Kidney epithelial cell (primary cell): ENCODE measurements at regions not wholly inside any gene's neighbourhood (a gene's known extent, or its start where the extent isn't known, plus 50 kb on each side); places are given as distances from the start of the nearest gene placed in this dataset.

ENCODE experiments used
- DNase-seq: peaks from one replicate; pipeline ENCODE4 v3.0.0-alpha.2; 2010; ENCODE audit warnings: low read depth
- H3K27me3 ChIP-seq: 2 replicates; pipeline ENCODE4 v1.6.0; 2011; ENCODE audit warnings: low read length; ENCODE audit not compliant: control insufficient read depth, insufficient read depth
- H3K36me3 ChIP-seq: 2 replicates; pipeline ENCODE4 v1.5.1; 2011; ENCODE audit warnings: low read length; ENCODE audit not compliant: control insufficient read depth, insufficient read depth
- H3K4me3 ChIP-seq: 2 replicates; pipeline ENCODE4 v1.5.1; 2011; ENCODE audit warnings: low read depth, mild to moderate bottlenecking, control low read depth, low read length
- TF ChIP-seq, protein P1 (sequence below): IDR thresholded peaks from 2 replicates; pipeline ENCODE4 v1.5.1; 2011; ENCODE audit warnings: mild to moderate bottlenecking, moderate library complexity, low read length, control low read depth, inconsistent platforms; ENCODE audit not compliant: insufficient read depth, poor library complexity, severe bottlenecking

DNA sequence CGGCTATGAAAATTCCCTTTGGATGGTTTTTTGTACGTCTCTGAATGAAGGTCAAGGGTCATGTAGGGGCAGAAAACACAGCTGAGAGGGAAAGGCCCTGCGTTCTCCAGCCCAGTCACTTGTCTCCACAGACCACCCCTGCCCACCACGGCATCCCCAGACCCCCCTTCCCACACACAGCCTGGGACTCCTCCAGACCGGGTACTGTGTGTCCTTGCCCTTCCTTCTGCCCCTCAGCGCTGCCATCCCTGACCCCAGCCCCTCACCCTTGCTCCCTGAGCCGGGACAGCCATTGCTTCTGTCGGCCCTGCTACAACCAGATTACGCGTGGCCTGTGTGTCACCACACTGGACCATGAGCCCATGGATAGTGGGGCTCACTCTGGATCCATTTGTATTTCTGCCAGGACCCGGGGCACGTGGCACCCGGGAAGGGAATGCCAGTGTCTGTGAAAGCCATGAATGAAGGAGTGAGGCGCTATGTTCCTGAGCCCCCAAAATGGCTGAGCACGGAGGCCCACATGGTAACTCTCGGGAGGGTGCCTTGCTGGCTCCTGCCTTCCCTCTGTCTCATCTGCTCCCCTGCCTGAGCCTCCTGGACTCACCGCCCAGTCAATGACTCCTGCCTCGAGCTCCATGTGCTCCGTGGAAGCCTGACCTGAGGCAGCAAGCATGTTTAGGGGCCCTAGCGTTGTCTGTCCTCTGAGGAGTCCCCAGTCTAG is 139.1 kb upstream of the FOXF1 start:
- TF ChIP-seq, protein P1, sequence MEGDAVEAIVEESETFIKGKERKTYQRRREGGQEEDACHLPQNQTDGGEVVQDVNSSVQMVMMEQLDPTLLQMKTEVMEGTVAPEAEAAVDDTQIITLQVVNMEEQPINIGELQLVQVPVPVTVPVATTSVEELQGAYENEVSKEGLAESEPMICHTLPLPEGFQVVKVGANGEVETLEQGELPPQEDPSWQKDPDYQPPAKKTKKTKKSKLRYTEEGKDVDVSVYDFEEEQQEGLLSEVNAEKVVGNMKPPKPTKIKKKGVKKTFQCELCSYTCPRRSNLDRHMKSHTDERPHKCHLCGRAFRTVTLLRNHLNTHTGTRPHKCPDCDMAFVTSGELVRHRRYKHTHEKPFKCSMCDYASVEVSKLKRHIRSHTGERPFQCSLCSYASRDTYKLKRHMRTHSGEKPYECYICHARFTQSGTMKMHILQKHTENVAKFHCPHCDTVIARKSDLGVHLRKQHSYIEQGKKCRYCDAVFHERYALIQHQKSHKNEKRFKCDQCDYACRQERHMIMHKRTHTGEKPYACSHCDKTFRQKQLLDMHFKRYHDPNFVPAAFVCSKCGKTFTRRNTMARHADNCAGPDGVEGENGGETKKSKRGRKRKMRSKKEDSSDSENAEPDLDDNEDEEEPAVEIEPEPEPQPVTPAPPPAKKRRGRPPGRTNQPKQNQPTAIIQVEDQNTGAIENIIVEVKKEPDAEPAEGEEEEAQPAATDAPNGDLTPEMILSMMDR, result no peak
- no peak for DNase-seq
- Histone ChIP-seq H3K27me3 (no peaks in the 10 kb centered on the region), H3K36me3 (no peaks in the 10 kb centered on the region), H3K4me3 (no peak overlapping the region)

- Histone ChIP-seq H3K27me3 (no peaks in the 10 kb centered on the region), H3K4me3 (no peak overlapping the region), H3K36me3 (no peaks in the 10 kb centered on the region)
- DNase-seq, result no peak
- TF ChIP-seq, protein P1, result no peak
These were observed 138.1 kb upstream of the FOXF1 start for GRCh38 chr16:86372193-86372592.

DNA sequence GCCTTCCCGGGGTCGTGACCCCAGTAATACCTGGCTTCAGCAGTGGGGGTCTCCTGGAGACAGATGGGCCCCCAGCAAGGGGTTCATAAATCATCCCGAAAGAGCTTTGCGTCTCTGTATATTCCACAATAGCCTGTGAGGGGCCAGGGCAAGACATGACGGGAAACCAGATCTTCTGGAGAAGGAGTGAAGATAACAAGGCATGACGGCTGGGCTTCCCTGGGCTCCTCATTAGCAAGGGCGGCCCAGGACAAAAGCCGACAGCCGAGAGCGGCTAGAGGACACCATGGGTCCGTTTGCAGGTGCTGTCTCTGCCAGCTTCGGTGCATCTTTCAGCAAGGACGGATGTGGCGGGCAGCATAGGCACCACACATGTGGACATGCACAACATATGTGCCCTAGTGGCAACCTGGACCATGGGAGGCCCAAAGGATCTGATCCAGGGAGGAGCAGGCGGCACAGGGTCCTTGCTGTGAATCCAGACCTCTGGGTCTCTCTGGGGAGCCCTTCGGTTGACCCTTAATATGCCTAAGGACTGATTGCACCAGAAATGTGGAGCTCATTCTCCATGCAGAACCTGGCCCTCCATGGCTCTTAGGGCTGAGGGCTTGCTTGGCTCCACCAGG is 136.9 kb upstream of the FOXF1 start:
- Histone ChIP-seq H3K36me3 (no peaks in the 10 kb centered on the region), H3K27me3 (no peaks in the 10 kb centered on the region), H3K4me3 (no peak overlapping the region)
- DNase-seq, result no peak
- TF ChIP-seq, protein P1, result no peak

DNA sequence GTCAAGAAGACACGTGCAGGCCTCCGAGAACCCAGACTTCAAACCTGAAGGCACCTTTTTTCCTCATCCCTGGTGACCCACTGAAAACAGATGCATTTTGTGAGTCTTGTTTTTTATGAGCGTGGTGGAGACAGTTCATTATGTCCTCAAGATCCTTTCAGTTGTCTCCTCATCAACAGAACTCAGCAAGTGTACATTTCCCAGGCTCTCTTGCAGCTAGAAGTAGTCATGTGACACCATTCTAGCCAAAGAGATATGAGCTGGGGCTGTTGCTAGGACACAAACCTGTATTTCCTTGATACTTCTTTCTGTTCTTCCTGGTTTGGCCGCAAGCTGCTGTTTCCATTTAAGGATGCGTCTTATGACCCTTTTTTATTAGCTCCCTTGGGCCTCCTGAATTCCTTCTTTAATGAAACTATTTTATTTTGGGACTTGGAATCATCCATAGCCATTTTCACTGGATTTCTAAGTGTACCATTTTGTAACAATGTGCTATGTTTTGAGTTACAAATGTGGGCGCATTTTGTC is 135.7 kb upstream of the FOXF1 start:
- H3K4me3 ChIP-seq, result no peak overlapping the region
- no peak for DNase-seq
- TF ChIP-seq, protein P1, result no peak
- no peaks in the 10 kb centered on the region for H3K36me3 ChIP-seq
- H3K27me3 ChIP-seq, result no peaks in the 10 kb centered on the region

- Histone ChIP-seq H3K27me3 (no peaks in the 10 kb centered on the region), H3K4me3 (no peak overlapping the region), H3K36me3 (no peaks in the 10 kb centered on the region)
- TF ChIP-seq, protein P1, result no peak
- DNase-seq, result no peak
These were observed 135.0 kb upstream of the FOXF1 start for GRCh38 chr16:86375364-86375763.
